HG03060 (cell line): ENCODE measurements at regions not wholly inside any gene's neighbourhood (a gene's known extent, or its start where the extent isn't known, plus 50 kb on each side); places are given as distances from the start of the nearest gene placed in this dataset.

Source experiments
- ATAC-seq: cut with Tn5 transposase; IDR thresholded peaks from one replicate; pipeline ENCODE4 v1.9.1; 2021; ENCODE audit warnings: low read depth, moderate number of reproducible peaks; ENCODE audit not compliant: unreplicated experiment

DNA sequence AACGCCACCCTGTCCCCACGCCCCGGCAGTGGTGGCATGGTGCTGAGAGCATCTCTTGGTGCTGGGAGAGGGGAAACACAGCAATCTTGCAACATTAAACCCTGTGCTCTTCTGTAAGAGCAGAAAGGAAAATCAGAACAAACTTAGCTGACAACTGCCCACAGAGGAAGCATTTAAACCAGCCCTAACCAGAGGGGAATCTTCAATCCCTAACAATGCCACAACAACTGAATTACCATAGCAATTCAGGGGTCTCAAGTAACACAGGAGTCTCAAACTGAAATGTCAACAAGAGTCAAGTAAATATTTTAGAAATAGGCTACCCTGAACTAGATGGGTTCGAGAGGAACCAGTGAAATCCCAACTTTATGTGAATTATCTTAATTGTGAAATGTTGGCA lies 1983.6 kb downstream of the NCAM2 start:
- ATAC-seq, result no peak

- ATAC-seq, result no peak
Measured at GRCh38 chr21:22993144-22993543, 1994.9 kb downstream of the NCAM2 start.

DNA sequence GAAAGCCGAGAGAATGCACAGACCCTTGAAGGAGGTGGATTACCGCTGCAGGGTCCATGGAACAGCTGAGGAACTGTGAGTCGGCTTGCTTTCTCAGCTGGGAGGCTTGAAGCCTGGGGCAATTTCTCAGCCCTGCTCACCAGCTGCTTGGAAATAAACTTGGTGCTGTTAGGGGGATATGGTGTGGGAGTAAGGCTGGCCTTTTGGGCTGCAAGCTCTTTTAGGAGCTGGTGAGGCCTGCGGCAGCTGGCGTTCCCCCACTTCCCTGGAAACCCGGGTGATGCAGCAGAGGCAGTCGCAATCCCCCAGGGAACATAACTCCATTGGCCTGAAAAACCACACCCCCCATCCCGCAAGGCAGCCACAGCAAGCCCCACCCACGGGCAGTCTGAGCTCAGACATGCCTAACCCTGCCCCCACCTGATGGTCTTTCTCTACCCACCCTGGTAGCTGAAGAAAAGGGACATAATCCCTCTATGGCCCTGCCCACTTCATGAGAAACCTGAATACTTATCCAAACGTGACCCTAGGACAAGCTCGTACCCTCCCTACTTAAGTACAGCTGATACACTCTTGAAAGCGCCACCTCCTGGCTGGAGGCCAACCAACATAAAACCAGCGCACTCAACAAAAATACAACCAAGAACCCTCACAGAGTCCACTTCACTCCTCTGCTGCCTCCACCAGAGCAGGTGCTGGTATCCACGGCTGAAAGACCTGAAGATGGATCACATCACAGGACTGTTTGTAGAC lies 1995.8 kb downstream of the NCAM2 start:
- ATAC-seq, result no peak

DNA sequence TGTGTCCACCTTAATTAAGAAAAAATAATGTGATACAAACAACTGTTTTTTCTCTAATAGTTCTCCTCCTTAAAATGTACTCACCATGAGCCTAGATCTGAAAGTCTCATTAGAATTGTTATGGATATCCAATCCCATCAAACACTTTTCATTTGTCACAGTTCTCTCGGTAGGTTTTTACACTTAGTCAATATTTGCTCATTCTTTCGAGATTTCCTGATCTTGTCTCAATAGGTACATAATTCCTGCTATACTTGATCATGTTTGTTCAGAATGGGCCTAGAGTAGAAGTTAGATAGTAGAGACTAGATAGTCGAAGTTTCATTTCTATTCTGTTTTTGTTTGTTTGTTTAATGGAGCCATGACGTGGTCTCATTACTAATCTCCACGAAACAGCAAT lies 2005.7 kb downstream of the NCAM2 start:
- ATAC-seq, result no peak

- ATAC-seq, result no peak
Measured at GRCh38 chr21:23008601-23009202, 2010.5 kb downstream of the NCAM2 start.

GRCh38 chr21:23009360-23009759 lies 2011.2 kb downstream of the NCAM2 start:
- no peak for ATAC-seq

- ATAC-seq, result no peak
Measured at GRCh38 chr21:23014021-23014420, 2015.8 kb downstream of the NCAM2 start.

- no peak for ATAC-seq
Measured at GRCh38 chr21:23016617-23017016, 2018.4 kb downstream of the NCAM2 start.

GRCh38 chr21:23017989-23018388 lies 2019.8 kb downstream of the NCAM2 start:
- ATAC-seq, result no peak

DNA sequence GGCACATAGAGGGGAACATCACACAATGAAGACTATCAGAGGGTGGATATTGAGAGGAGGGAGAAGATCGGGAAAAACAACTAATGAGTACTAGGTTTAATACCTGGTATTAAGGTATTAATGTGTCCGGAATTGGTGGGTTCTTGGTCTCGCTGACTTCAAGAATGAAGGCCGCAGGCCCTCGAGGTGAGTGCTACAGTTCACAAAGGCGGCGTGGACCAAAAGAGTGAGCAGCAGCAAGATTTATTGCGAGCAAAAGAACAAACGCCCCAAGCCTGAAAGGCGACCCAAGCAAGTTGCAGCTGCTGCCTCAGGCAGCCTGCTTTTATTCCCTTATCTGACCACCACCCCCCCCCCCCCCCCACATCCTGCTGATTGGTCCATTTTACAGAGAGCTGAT lies 2022.8 kb downstream of the NCAM2 start:
- ATAC-seq, result no peak

DNA sequence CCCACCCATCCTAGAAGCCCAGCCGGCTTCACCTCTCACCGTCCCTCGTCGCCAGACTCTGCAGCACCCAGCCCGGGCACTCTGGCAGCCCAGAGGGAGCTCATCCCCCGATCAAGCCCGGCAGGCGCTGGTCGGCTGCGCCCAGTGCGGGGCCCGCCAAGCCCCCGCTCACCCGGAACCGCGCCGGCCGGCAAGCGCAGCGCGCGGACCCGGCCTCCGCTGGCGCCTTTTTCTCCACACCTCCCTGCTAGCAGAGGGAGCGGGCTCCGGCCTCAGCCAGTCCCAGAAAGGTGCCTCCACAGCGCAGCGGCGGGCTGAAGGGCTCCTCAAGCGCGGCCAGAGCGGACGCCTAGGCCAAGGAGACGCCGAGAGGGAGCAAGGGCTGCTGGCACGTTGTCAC lies 2023.3 kb downstream of the NCAM2 start:
- no peak for ATAC-seq

GRCh38 chr21:23026878-23027277 lies 2028.7 kb downstream of the NCAM2 start:
- no peak for ATAC-seq

DNA sequence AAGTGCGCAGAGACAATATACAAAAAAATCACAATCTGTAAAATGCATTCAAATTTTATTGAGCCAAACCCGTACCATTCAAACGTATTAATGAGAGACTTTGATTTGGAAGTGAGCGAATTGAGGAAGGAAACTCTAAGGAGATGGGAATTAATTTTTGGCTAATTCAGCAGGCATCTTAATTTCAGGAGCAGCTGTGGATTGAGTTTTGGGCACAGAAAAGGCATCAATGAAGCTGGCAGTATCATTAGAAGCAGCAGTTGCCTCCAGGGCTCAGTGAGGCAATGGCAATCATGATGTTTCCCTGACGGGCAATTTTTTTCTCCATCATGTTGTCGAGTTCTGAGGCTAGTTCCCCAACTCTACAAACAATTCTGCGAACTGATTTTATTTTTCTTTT lies 2041.6 kb downstream of the NCAM2 start:
- no peak for ATAC-seq

DNA sequence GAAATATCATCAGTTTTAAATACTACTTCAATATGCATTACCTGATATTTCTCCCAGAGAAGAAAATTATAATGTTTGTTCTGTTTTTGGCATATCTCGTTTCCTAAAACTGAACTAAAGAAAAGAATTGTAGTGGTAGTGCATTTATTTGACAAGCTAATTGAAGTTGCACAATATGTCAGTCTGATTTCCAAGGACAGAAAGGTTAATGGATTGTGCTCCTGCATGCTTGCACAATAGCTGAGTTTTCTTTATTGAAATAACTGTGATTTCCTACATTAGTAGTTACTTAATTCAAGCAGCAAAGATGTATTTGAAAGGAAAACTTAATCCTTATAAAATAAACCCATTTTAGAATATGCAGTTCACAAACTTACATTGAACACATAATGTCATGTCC lies 2047.7 kb downstream of the NCAM2 start:
- ATAC-seq, result no peak

DNA sequence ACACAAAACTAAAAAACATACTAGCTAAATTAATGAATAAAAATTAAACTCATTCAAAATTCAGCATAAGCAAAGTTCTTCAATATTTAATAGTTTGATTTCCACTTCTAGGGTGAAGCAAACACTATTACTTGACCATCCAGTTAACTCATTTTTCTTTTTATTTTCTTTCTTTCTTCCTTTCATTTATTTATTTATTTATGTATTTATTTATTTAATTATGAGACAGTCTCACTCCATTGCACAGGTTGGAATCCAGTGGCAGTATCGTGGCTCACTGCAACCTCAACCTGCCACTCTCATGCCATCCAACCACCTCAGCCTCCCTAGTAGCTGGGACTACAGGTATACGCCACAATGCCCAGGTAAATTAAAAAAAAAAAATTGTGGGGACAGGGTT lies 2069.5 kb downstream of the NCAM2 start:
- no peak for ATAC-seq

GRCh38 chr21:23083242-23083641 lies 2085.0 kb downstream of the NCAM2 start:
- ATAC-seq, result no peak

GRCh38 chr21:23093259-23093658 lies 2095.1 kb downstream of the NCAM2 start:
- no peak for ATAC-seq

GRCh38 chr21:23099185-23099584 lies 2101.0 kb downstream of the NCAM2 start:
- ATAC-seq, result no peak

GRCh38 chr21:23101111-23101510 lies 2102.9 kb downstream of the NCAM2 start:
- ATAC-seq, result no peak

- ATAC-seq, result no peak
Measured at GRCh38 chr21:23108533-23108932, 2110.3 kb downstream of the NCAM2 start.

GRCh38 chr21:23111070-23111600 lies 2112.9 kb downstream of the NCAM2 start:
- no peak for ATAC-seq

DNA sequence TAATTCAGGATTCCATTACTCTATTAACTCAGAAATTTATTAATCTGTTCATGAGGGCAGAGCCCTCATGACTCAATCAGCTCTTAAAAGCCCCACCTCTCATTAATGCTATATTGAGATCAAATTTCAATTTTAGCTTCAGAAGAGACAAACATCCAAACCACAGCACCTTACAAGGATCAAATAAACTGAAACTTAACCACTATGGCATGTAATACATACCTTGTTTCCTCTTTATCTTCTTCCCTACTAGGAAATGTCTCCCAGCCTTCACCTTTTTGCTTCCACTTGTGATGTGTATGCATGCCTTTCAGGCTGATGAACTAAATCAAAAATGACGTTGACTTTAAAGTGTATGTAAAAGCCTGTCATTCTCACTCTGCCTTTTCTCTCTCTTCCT lies 2121.3 kb downstream of the NCAM2 start:
- ATAC-seq, result no peak
